OCI-LY7 (cell line): ENCODE measurements at regions not wholly inside any gene's neighbourhood (a gene's known extent, or its start where the extent isn't known, plus 50 kb on each side); places are given as distances from the start of the nearest gene placed in this dataset.

Experiments
- CTCF ChIP-seq: fragments of 200-600 bp; sonication (generic); conservative IDR thresholded peaks from 2 replicates; pipeline ENCODE4 v1.5.1; 2014; ENCODE audit warnings: mild to moderate bottlenecking, antibody characterized with exemption, low read length, moderate library complexity, mixed read lengths
- EZH2phosphoT487 ChIP-seq: fragments of 200-600 bp; sonication (generic); IDR thresholded peaks from 2 replicates; pipeline ENCODE4 v1.6.1; 2018; ENCODE audit warnings: low read depth, borderline replicate concordance, mild to moderate bottlenecking, mixed run types, antibody characterized with exemption, low read length, moderate library complexity, mixed read lengths

- TF ChIP-seq CTCF (no peak), EZH2phosphoT487 (no peak)
Observed at GRCh38 chr7:85705076-85705475, 518.2 kb upstream of the SEMA3D start.
